HG02981 (cell line): ENCODE measurements at regions not wholly inside any gene's neighbourhood (a gene's known extent, or its start where the extent isn't known, plus 50 kb on each side); places are given as distances from the start of the nearest gene placed in this dataset.
"Not testable (repeated sequence)": the region's sequence is repeated elsewhere in the genome, so short reads cannot be mapped to it uniquely, and the experiment has no call there.

Source experiments
- ATAC-seq: cut with Tn5 transposase; IDR thresholded peaks from one replicate; pipeline ENCODE4 v1.9.1; 2021; ENCODE audit warnings: mild to moderate bottlenecking, moderate library complexity; ENCODE audit not compliant: unreplicated experiment

DNA sequence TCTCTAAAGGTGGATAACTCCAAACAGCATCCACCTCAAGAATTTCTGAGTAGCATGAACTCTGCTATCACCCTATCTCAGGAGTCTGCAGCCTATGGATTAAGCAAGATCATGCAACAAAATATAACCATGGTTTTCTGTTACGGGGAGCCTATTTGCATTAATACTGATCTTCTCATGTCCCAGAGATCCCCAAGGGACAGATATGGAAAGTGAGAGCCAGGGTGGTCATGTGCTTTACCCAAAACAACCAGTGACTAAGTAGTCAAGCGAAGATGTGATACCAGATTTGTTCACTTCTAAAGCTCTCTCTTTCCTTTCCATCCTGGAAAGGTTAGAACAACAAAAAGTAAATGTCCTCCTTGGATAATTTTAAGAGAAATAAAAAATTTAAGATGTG lies 125.1 kb downstream of the PRRX1 start:
- ATAC-seq = peak; percentile 59

DNA sequence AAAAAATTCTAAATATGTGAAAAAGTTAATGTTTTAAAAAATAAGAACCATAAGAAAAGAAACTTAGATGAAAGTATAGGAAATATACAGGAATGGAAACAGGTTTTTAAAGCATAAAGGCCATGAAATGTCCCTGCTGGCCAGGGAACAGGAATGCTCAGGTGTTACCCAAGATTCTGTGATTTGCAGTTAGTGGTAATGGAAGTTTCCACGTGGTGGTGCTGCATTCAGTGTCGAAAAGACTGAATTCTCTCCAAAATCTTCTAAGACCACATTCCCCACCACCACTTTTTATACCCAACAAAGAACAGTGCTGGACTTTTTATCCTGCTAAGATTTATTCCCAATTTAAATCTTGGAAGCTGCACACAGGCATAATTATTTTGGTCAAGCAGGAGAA lies 126.2 kb downstream of the PRRX1 start:
- ATAC-seq = no peak

DNA sequence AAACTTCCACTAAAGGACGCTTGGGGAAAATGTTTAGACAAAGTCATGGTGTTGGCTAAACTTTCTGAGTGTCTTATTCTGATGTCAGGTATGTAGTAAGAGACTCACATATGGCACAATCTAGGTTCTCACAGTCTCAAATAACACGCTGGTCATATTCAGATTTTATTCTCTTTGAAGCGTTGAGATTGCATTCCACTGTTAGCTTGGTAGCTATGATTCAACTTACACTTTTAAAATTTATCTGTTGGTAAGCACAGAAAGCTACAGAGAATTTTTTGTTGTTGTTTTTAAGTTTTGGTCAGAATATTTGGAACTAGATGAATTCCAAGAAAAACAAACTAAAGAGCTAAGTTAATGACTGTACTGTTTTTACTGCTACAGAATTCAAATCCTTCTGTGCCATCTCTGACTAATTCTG lies 126.7 kb downstream of the PRRX1 start:
- ATAC-seq = no peak

DNA sequence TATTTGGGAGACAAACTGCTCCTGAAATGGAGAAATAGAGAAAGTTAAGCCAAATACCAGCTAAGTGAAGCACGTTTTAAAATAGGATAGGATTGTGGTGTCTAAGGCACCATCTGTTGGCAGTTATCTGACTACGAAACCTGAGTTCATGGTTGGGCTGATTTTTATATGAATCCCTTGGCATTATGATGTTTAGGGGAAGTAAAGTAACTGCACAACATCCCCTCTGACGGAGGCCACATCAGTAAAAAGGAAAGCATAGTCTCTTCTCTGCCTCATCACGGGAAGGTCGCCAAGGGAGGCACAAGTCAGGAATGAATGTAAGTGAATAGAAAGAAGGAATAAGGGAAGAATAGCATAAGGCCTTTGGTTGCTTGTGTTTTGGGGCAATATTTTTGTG lies 128.0 kb downstream of the PRRX1 start:
- no peak for ATAC-seq

DNA sequence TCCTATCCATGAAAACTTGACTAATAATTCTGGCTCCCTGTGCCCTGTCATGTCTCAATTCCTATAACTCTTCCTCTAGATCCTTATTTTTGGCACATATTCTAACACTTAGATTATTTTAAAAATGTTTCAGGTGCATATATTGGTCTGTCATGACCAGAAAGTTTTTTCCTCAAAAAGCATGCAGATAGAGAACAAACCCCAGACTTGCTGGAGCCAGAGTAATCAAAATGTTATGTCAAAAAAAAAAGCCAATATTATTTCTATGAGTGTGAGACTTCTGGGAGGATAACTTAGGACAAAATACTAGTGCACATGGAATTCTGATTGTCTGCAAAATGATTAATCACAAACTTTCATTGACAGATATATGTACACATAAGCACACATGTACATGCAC lies 135.1 kb upstream of the MROH9 start:
- ATAC-seq = no peak

DNA sequence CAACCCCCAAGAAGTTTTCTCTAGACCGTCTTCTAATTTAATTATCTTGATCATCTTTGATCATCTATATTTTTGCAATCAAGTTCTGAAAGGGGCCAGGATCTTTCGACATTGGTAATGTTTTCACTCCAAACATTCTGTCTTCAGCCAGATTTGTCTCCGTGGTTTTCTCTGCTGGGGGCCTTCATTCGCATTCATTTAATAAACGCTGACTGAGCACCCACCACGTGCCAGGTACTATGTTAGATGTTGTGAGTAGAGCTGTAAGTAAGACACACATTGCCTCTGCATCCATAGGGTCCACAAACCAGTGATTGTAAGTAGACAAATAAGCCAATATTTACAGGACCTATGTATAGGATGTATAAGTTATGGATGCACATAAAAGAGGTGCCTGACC lies 134.5 kb upstream of the MROH9 start:
- ATAC-seq = no peak

DNA sequence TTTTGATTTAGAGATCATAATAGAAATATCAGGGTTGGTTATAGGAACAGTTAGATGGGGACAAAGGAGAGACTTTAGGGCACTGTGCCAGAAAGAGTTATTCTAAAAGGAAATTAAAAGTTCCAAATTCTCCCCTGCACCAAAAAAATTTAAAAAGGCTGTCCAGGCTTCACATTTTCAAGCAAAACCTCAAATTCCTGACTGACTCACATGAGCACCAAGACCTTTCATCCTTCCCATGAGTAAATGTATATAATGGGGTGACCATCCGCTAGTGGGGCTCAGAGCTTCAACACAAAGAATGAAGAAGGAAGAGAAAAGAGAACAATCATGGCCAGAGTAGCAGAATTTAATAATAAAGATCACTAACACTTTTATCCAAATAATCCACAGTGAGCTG lies 131.6 kb upstream of the MROH9 start:
- ATAC-seq = no peak

DNA sequence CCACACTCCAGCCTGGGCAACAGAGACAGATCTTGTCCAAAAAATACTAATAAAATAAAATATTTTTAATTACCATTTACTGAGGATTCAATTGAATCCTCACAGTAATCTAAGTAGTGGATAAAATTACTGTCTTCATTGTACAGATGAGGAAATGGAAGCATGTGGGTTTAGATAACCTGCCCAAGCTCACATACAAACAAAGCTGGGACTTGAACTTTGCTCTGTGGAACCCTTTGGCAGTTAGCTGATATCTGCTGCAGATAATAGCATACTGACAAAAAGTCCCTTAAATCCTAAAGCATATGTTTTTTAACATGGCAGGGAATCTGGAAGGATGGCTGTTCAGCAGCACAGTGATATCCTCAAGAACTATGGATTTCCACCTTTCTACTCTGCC lies 130.9 kb upstream of the MROH9 start:
- ATAC-seq = no peak

DNA sequence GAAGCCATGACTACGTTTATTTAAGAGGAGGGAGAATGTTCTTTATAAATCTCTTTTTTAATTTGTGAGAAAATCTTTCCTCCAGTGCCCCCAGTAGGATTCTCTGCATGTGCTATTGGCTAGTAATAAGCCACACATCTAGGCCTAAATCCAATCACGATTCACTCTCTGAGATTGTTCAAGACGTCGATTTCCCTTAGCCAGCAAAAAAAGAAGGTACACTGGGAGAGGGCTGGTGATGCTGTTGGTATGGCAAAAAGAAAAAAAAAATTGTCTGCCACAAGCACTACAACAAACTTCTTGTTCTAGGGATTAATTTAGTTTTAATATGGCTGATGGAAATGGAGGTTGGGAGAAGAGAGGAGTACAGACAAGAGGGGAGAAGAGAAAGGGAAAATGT lies 130.5 kb upstream of the MROH9 start:
- ATAC-seq = no peak

DNA sequence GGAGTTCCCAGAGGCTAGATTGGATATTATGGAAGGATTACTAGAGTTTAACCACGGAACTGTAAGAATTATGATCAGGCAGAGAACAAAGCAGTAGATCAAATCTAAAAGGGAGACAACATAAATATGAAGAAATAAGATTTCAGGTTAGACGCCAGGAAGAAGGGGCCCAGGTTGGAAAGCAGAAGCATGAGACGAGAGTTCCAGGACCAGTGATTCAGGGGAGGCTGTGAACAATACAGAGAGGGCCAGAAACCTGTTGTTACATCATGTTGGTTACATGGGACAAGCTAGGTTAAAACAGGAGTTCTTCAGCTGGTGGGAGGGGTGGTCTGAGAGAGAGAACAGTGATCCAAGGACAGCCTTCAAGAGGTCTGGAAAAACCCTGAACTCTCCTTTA lies 128.4 kb upstream of the MROH9 start:
- ATAC-seq = no peak

DNA sequence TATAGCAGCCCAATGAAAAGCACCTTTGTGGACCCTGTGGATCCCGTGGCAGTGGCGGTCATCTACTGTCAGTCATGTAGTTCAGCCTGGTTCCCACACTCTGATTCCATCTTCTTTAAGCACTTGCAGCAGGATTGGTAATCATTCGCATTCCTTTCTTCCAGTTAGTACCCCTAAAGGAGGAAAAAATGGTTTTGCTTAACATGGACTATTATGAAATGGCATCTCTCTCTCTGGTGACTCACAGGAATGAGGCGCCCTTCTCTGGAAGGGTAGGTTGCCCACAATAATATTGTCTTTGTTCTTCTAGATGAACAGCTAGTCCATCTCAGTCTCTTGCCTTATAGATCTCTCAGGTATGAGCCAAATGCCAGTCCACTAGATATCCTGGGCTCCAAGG lies 127.9 kb upstream of the MROH9 start:
- ATAC-seq = no peak

DNA sequence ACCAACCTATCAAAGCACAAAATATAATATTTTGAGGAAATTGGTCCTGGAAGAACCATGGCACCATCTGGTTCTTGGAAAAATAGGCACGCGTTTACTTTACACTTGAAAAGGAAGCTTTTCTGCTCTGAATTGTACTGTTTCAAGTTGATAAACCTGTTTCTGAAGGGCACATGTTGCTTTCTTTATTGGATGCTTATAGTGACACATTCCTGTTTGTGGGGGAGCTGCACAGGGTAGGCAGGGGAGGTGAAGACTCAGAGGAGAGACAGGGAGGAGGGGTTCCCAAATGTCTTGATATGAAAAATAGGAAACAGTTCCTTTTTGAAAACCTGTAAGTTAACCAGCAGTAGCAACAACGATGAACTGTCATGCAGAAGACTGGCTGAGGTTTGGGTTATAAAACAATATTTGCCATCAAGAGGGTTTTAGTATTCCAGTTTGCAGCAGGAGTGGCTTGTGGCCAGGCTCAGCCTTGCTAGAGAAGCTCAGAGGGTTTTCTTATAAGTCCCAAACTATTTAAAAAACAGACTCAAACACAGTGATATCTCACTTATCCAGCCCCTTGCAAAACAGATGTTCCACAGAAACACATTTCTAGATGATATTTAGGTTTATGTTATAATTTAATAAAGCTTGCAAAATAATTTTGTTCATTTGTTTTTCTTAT lies 127.0 kb upstream of the MROH9 start:
- no peak for ATAC-seq

DNA sequence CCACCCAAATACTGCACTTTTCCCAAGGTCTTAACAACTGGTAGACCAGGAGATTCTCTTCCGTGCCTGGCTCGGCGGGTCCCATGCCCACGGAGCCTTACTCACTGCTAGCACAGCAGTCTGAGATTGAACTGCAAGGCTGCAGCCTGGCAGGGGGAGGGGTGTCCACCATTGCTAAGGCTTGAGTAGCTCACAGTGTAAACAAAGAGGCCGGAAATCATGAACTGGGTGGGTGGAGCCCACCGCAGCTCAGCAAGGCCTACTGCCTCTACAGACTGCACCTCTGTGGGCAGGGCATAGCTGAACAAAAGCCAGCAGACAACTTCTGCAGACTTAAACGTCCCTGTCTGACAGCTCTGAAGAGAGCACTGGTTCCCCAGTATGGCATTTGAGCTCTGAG lies 124.3 kb upstream of the MROH9 start:
- ATAC-seq = not testable (repeated sequence)

DNA sequence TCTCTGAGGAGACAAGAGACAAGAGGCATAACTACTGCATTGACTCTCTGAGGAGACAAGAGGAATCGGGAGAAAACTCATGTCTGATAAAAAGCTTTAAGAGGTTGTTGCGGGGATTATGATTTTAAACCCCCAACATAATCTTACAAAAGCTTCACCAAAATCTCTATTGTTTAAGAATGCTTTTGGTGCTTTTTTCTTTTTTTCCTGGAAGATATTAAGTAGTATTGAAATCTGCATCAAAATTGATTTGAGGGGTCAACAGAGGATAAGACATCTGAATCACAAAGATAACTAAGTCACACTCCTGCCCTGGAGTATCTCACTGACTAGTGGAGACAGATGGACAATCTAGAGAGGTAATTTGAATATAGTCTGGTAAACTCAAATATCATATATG lies 115.6 kb upstream of the MROH9 start:
- no peak for ATAC-seq

DNA sequence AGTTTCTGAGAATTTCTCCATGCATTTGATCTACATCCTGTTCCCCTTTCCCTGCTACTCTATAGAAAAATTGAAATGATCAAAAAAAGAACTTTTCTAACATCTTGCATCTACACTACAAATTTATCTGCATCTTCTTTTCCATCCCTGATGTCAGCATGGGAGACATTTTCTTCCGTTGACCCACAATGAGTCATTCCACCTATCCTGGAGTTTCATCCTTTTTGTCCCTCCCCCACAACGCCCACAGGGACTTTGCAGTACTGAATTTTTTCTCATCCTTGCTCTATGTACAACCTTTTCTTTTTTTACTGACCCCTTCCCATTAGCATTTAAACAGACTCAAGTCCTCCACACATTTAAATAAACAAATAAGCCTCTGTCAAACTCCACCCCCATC lies 112.2 kb upstream of the MROH9 start:
- ATAC-seq = no peak

DNA sequence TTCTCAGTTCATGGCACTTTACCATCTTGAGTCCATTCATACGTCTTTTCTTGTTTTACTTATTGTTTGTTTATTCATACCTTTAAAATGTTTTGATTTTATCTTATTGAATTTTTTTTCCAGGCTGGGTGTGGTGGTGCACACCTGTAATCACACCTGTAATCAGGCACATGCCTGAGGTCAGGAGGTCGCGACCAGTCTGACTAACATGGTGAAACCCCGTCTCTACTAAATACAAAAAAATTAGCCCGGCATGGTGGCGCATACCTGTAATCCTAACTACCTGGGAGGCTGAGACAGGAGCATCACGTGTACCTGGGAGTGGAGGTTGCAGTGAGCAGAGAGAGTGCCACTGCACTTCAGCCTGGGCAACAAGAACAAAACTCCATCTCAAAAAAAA lies 104.1 kb upstream of the MROH9 start:
- no peak for ATAC-seq

DNA sequence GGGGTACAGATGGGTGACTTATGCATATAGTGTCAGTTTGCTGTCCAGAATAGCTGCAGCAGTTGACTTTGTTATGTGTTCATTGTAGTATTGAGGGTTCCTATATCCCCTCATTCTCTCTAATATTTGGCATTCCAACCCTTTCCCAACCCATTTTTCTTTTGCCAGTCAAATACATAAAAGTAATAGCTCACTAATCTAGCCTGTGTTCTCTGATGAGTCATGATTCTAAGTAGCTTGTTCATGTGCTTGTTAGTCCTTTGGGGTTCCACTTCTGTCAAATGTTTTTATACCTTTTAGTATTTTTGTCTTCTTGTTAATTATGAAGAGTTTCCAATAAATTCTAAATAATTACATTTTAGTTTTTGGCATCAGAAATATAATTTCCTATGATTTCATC lies 99.2 kb upstream of the MROH9 start:
- ATAC-seq = no peak

DNA sequence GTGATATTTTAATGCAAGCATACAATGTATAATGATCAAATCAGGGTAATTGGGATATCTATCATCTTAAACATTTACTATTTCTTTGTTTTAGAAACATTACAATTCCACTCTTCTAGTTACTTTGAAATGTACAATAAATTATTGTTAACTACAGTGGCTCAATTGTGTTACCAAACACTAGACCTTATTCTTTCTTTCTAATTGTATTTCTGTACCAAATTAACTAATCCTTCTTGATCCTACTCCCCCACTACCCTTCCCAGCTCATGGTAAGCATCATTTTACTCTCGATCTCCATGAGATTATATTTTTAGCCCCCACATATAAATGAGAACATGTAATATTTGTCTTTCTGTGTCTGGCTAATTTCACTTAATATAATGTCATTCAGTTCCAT lies 95.0 kb upstream of the MROH9 start:
- no peak for ATAC-seq

DNA sequence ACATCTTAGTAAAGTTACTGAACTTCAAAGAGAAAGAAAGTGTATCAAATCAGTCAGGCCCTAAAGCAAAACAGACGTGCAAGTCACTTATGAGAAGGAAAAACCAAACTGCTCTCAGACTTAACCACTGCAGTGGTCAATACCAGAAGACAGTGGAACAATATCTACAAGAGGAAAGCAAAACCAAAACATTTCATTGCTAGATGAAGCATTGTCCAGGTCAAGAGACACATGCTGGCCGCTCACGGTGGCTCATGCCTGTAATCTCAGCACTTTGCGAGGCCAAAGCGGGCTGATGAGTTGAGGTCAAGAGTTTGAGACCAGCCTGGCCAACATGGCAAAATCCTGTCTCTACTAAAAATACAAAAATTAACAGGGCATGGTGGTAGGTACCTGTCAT lies 82.0 kb upstream of the MROH9 start:
- peak; percentile 73 for ATAC-seq

DNA sequence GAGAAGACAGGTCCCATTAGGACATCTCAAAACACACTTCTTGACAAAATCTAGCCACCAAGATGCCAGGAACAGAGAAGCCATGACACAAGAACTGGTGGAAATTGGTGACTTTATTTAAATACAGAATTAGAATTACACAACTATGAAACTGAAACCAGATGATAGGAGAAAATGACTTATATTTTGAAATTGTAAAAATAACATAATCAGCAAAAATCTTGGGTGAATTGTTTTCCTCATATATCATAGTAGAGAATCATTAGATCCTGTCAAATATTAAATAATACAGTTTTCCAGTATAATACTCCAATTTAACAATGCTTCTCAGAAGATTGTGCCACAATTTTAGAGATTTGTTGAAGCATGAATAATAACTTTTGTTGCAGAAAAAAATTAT lies 81.5 kb upstream of the MROH9 start:
- no peak for ATAC-seq

DNA sequence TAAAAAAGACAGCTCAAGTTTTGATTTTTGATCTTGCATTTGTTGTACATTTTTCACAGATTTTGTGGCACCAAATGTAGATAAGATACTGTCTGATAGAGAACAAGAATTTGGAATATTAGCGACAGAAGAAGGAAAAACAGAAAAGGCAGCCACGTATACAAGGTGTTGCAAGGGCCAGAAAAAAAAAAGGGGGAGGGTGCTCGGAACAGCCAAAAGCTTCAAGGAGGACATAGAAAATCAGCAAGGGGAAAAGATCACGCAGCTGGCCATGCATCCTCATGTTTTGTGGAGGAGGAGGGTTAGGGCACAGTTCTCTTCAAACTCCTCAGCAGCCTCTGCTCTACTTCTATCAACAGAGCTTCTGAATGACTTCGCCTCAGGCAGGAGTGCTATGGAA lies 80.7 kb upstream of the MROH9 start:
- ATAC-seq = no peak

DNA sequence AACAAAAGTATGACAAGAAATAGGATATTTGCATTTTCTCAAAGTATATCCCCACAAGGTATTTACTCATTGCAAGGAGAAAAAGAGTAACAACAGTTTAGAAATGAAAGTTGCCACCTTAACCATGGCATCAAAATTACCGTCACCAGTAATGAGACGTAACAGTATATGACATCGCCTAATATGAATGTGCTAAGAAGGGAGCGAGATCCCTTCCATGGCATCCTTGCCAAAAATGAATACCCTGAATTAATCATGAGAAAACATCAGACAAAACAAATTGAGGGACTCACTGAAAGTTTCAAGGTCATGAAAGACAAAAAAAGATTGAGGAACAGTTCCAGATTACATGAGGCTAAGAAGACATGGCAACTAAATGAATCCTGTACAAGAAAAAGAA lies 78.9 kb upstream of the MROH9 start:
- no peak for ATAC-seq

DNA sequence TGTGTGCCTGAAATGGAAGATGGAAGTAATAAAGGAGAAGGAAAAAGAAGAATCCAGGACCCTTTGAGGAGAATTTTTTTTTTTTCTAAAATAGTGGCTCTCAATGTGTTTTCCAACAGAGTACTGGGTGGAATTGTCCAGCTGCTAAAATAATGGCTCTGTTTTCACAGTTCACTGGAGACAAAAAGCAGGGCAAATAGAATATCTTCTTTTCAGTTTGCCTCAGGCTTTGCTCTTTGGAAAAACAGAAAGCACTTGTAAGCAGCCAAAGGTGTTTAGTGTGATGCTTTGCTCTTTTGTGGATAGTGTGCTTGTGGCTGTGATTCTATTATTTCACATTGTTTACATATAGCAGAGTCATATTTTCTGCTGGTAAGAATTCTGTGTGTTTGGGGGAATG lies 77.4 kb upstream of the MROH9 start:
- ATAC-seq = no peak

DNA sequence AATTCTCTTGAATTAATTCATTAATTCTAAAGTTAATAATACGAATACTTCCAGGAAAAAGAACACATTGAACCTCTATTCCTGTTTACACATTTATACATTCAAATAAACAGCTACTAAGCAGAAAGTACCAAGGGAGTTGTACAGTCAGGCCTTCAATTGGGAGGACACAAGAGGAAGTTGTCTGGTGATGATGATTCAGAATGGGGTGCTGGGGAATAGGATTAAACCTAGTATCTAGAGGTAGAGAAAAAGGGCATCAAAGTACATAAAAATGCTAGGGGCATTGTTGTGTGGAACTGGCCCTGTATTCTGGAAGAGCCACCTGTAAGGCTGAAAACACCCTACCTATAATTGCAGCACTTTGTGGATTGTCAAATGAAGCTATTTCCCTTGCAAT lies 71.7 kb upstream of the MROH9 start:
- no peak for ATAC-seq
